ENCODE measurements at regions not wholly inside any gene's neighbourhood (a gene's known extent, or its start where the extent isn't known, plus 50 kb on each side); places are given as distances from the start of the nearest gene placed in this dataset.

- no peak for TF ChIP-seq CTCF (IDR thresholded peaks at IDR 0.05; ENCODE audit: low read depth, low read length, missing control alignments)
Observed at GRCh38 chr11:109480251-109480650, 58.3 kb downstream of the C11orf87 start.

DNA sequence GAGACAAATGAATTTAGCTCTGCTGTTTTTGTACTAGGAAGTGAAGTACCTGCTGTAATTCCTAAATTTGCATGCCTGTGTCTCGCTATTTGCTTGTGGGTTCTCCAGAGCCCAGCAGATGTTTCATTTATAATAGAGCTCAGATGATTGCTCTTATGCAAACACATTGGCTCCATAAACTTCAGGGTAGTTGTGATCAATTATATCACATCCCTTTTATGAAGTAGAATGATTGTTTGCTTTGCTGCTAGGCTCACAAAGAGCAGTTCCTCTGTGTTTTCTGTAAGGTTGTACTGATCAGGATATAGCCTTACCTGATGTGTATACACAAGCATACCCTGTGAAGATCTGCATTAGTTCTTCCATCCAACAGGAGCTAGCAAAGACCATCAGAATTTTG, 64.1 kb downstream of the C11orf87 start:
- TF ChIP-seq CTCF (IDR thresholded peaks at IDR 0.05; ENCODE audit: low read depth, low read length, missing control alignments) = no peak
- in situ Hi-C loops (cut with HindIII; ENCODE audit: low sequenced_read_pairs) = no loop called here
- no peak for DNase-seq (ENCODE audit: low read depth)
- H3K4me3 ChIP-seq (ENCODE audit: low read depth, low read length) = no peak overlapping the region

More at GRCh38 chr11:109480251-109480650, 58.3 kb downstream of the C11orf87 start:
- DNase-seq (ENCODE audit: low read depth) = no peak
- no peak overlapping the region for H3K4me3 ChIP-seq (ENCODE audit: low read depth, low read length)
- in situ Hi-C loops (cut with HindIII; ENCODE audit: low sequenced_read_pairs) = no loop called here

DNA sequence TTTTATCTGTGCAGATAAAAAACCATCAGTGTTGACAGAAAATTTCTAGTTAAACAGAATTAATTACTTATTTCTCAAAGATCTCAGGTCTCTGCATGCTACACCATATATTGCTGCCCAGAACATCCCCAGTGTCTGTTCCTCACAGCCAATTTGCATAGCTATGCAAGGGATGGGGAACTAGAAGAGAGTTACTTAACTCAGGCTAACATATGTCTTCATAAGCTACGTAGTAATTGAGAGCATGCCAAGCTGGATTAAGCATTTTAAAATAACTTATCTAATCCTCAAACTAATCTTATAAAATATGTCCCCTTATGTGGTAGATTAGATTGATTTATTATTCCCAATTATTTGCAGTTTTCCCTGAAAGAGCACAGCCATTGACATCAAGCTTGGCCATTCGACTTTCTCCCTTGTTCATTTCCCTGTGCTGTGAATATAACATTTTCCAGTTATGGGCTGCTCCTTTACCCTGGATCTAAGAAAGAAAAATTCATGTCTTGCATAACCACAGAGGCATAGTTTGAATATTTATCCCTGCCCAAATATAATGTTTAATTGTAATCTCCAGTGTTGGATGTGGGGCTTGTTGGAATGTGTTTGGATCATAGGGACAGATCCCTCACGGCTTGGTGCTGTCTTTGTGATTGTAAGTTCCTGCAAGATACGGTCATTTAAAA, 69.1 kb downstream of the C11orf87 start:
- no peak for TF ChIP-seq CTCF (IDR thresholded peaks at IDR 0.05; ENCODE audit: low read depth, low read length, missing control alignments)
- in situ Hi-C loops (cut with HindIII; ENCODE audit: low sequenced_read_pairs) = no loop called here

DNA sequence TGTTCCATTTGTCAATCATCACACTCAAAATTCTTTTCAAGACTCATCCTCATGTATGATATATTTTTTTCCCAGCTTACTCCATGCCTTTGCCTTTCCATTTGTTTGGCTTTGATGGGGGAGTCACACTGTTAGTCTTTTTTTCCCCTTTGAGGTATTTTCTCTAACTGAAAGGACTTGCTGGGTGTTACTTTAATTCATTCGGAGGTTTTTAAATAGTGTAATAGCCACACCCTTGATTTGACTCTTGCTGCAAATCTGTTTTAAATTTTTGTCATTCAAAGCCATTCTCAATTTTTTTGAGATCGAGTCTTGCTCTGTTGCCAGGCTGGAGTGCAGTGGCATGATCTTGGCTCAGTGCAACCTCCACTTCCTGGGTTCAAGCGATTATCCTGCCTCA, 84.1 kb downstream of the C11orf87 start:
- no peak for TF ChIP-seq CTCF (IDR thresholded peaks at IDR 0.05; ENCODE audit: low read depth, low read length, missing control alignments)
- H3K4me3 ChIP-seq (ENCODE audit: low read depth, low read length) = no peak overlapping the region
- in situ Hi-C loops (cut with HindIII; ENCODE audit: low sequenced_read_pairs) = no loop called here
- DNase-seq (ENCODE audit: low read depth) = no peak

More for the DNA sequence above, 69.1 kb downstream of the C11orf87 start:
- peak; percentile 2 for DNase-seq (ENCODE audit: low read depth)
- no peak overlapping the region for H3K4me3 ChIP-seq (ENCODE audit: low read depth, low read length)

- TF ChIP-seq CTCF (IDR thresholded peaks at IDR 0.05; ENCODE audit: low read depth, low read length, missing control alignments) = no peak
- H3K4me3 ChIP-seq (ENCODE audit: low read depth, low read length) = no peak overlapping the region
- in situ Hi-C loops (cut with HindIII; ENCODE audit: low sequenced_read_pairs) = no loop called here
- DNase-seq (ENCODE audit: low read depth) = no peak
Observed at GRCh38 chr11:109507331-109507730, 85.3 kb downstream of the C11orf87 start.

GRCh38 chr11:109507836-109508561, 86.0 kb downstream of the C11orf87 start:
- in situ Hi-C loops (cut with HindIII; ENCODE audit: low sequenced_read_pairs) = no loop called here
- no peak for TF ChIP-seq CTCF (IDR thresholded peaks at IDR 0.05; ENCODE audit: low read depth, low read length, missing control alignments)
- no peak for DNase-seq (ENCODE audit: low read depth)

More at GRCh38 chr11:109507836-109508561, 86.0 kb downstream of the C11orf87 start:
- H3K4me3 ChIP-seq (ENCODE audit: low read depth, low read length) = no peak overlapping the region

Measured in astrocyte of the cerebellum (primary cell).